ENCODE measurements at regions not wholly inside any gene's neighbourhood (a gene's known extent, or its start where the extent isn't known, plus 50 kb on each side); places are given as distances from the start of the nearest gene placed in this dataset.

- Histone ChIP-seq H3K9ac (ENCODE audit: low read length in 5 of 5) (no peak overlapping the region), H3K4me1 (ENCODE audit: control insufficient read depth in 5 of 5, insufficient read depth in 5 of 5, low read length in 5 of 5) (no peaks in the 10 kb centered on the region), H3K36me3 (ENCODE audit: control insufficient read depth in 5 of 5, insufficient read depth in 5 of 5, low read length in 5 of 5) (no peaks in the 10 kb centered on the region), H3K4me3 (ENCODE audit: low read depth in 1 of 5, low read length in 5 of 5) (no peak overlapping the region), H3K27ac (ENCODE audit: low read depth, low read length) (no peak overlapping the region), H3K9me3 (ENCODE audit: control insufficient read depth in 5 of 5, low read length in 5 of 5) (no peaks in the 10 kb centered on the region), H3K27me3 (ENCODE audit: control insufficient read depth in 5 of 5, insufficient read depth in 4 of 5, low read length in 5 of 5) (peaks cover 3 to 15% (median 5%) of the 10 kb centered on the region in 5 donors)
Measured at GRCh38 chr2:11102466-11102865, 52.8 kb upstream of the SLC66A3 start.

DNA sequence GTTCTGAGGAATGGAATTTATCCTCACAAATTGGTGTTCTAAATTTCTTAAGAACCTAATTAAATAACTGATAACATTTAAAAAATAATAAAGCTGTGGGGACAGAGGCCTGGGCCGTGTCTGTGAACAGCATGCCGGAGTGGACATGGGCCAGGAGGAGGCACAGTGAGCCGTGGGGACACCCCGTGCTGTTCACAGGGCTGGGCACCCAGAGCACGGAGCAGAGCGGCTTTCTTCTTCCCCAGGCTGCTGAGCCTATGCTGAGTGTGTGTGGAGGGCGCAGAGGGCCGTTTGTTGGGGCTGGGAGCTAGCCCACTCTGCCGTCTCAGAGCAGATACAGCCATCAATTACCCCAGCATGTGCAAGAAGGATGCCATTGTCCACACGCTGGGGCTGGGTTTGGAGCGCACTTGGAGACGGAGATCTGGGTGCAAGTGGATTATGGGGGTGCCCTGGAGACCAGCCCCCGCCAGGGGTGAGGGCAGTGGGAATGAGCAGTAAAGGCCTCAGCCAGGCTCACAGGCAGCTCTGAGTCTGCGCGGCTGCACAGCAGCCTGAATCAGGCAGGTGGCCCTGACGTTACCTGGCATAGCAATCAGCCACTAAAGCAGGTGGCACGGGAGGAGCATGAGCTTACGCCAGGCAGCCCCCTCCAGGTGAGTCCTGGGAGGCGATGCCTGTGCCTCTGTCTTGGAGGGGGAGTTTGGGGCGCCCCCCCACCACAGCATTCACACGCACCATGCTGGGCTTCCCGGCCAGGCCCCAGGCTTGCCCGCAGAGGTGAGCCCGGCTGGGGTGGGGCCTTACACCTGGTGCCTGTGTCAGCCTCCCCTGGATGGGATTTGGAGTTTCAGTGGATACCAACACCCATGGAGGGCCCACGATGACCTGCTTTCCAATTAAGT, 52.1 kb upstream of the SLC66A3 start:
- Histone ChIP-seq H3K27ac (ENCODE audit: low read depth, low read length) (no peak overlapping the region), H3K4me1 (ENCODE audit: control insufficient read depth in 5 of 5, insufficient read depth in 5 of 5, low read length in 5 of 5) (no peaks in the 10 kb centered on the region), H3K9ac (ENCODE audit: low read length in 5 of 5) (no peak overlapping the region), H3K4me3 (ENCODE audit: low read depth in 1 of 5, low read length in 5 of 5) (no peak overlapping the region), H3K27me3 (ENCODE audit: control insufficient read depth in 5 of 5, insufficient read depth in 4 of 5, low read length in 5 of 5) (peaks cover 3 to 15% (median 5%) of the 10 kb centered on the region in 5 donors), H3K36me3 (ENCODE audit: control insufficient read depth in 5 of 5, insufficient read depth in 5 of 5, low read length in 5 of 5) (no peaks in the 10 kb centered on the region), H3K9me3 (ENCODE audit: control insufficient read depth in 5 of 5, low read length in 5 of 5) (no peaks in the 10 kb centered on the region)

- no peaks in the 10 kb centered on the region for H3K4me1 ChIP-seq (ENCODE audit: control insufficient read depth in 5 of 5, insufficient read depth in 5 of 5, low read length in 5 of 5)
- no peaks in the 10 kb centered on the region for H3K9me3 ChIP-seq (ENCODE audit: control insufficient read depth in 5 of 5, low read length in 5 of 5)
- H3K27me3 ChIP-seq (ENCODE audit: control insufficient read depth in 5 of 5, insufficient read depth in 4 of 5, low read length in 5 of 5): peaks cover 3 to 15% (median 5%) of the 10 kb centered on the region in 5 donors
- no peak overlapping the region for H3K27ac ChIP-seq (ENCODE audit: low read depth, low read length)
- H3K36me3 ChIP-seq (ENCODE audit: control insufficient read depth in 5 of 5, insufficient read depth in 5 of 5, low read length in 5 of 5): no peaks in the 10 kb centered on the region
- no peak overlapping the region for H3K9ac ChIP-seq (ENCODE audit: low read length in 5 of 5)
- no peak overlapping the region for H3K4me3 ChIP-seq (ENCODE audit: low read depth in 1 of 5, low read length in 5 of 5)
Measured at GRCh38 chr2:11103984-11104793, 51.1 kb upstream of the SLC66A3 start.

GRCh38 chr2:11104794-11105660, 50.2 kb upstream of the SLC66A3 start:
- Histone ChIP-seq H3K4me3 (ENCODE audit: low read depth in 1 of 5, low read length in 5 of 5) (no peak overlapping the region), H3K4me1 (ENCODE audit: control insufficient read depth in 5 of 5, insufficient read depth in 5 of 5, low read length in 5 of 5) (no peaks in the 10 kb centered on the region), H3K36me3 (ENCODE audit: control insufficient read depth in 5 of 5, insufficient read depth in 5 of 5, low read length in 5 of 5) (no peaks in the 10 kb centered on the region), H3K27me3 (ENCODE audit: control insufficient read depth in 5 of 5, insufficient read depth in 4 of 5, low read length in 5 of 5) (peaks cover 3 to 9% (median 5%) of the 10 kb centered on the region in 5 donors), H3K9me3 (ENCODE audit: control insufficient read depth in 5 of 5, low read length in 5 of 5) (no peaks in the 10 kb centered on the region), H3K9ac (ENCODE audit: low read length in 5 of 5) (no peak overlapping the region), H3K27ac (ENCODE audit: low read depth, low read length) (no peak overlapping the region)

Measured in subcutaneous abdominal adipose tissue (tissue), 5 donors.